ENCODE measurements at regions not wholly inside any gene's neighbourhood (a gene's known extent, or its start where the extent isn't known, plus 50 kb on each side); places are given as distances from the start of the nearest gene placed in this dataset.

- Histone ChIP-seq H3K27ac (ENCODE audit: control insufficient read depth, insufficient read depth) (no peak overlapping the region), H2AFZ (ENCODE audit: control insufficient read depth, low read depth, low read length) (no peak overlapping the region), H3K4me2 (ENCODE audit: control insufficient read depth, insufficient read depth) (no peak overlapping the region), H3K4me1 (ENCODE audit: control insufficient read depth, insufficient read depth, low read length) (peaks cover 7% of the 10 kb centered on the region), H3K9me3 (replicated peaks; ENCODE audit: control insufficient read depth, insufficient read depth, low read length) (no peaks in the 10 kb centered on the region), H3K79me2 (ENCODE audit: control insufficient read depth, insufficient read depth, low read length) (no peaks in the 10 kb centered on the region), H3K36me3 (ENCODE audit: control insufficient read depth in 2 of 2, insufficient read depth in 2 of 2, low read length in 1 of 2) (no peaks in the 10 kb centered on the region), H3K4me3 (no peak overlapping the region), H3K27me3 (replicated peaks in 1 of 2; ENCODE audit: control insufficient read depth in 2 of 2, insufficient read depth in 2 of 2, low read length in 1 of 2) (no peaks in the 10 kb centered on the region), H3K9ac (ENCODE audit: control insufficient read depth, insufficient read depth, low read length) (no peak overlapping the region), H4K20me1 (ENCODE audit: control insufficient read depth, insufficient read depth) (no peaks in the 10 kb centered on the region)
- intact Hi-C loops (cut with micrococcal nuclease; ENCODE audit: unreplicated experiment), result loop anchor here (2.0 kb wide), 1 partner anchor 20 kb away; no protein-coding TSS in a partner anchor
- TF ChIP-seq ZBTB11 (CRISPR knock-in tag; IDR thresholded peaks at IDR 0.05), result no peak
- TF ChIP-seq EZH2 (IDR thresholded peaks at IDR 0.05; ENCODE audit: borderline replicate concordance, control insufficient read depth, low read depth, low read length), result no peak
- no peak for TF ChIP-seq RAD51 (IDR thresholded peaks at IDR 0.05)
- no peak for TF ChIP-seq E2F4 (IDR thresholded peaks at IDR 0.05; ENCODE audit: low read depth, low read length)
- TF ChIP-seq IKZF1 (conservative IDR thresholded peaks at IDR 0.05), result no peak
- no peak for TF ChIP-seq ZNF622 (IDR thresholded peaks at IDR 0.05)
- TF ChIP-seq ATF2 (IDR thresholded peaks at IDR 0.05; ENCODE audit: low read length), result no peak
- TF ChIP-seq MEF2B (IDR thresholded peaks at IDR 0.05; ENCODE audit: partially characterized antibody, poor library complexity, severe bottlenecking), result no peak
- no peak for TF ChIP-seq NBN (IDR thresholded peaks at IDR 0.05)
- TF ChIP-seq E4F1 (IDR thresholded peaks at IDR 0.05; ENCODE audit: borderline replicate concordance, partially characterized antibody), result no peak
- no peak for TF ChIP-seq POU2F2 (IDR thresholded peaks at IDR 0.05; ENCODE audit: borderline replicate concordance, low read depth, low read length)
- in situ Hi-C loops (cut with MboI), result no loop called here
- no TSS peak for BruUV-seq (replicated peaks)
- FAIRE-seq (no peak), DNase-seq (ENCODE audit: low read depth, low spot score) (no peak), ATAC-seq (no peak)
- RAD21 ChIA-PET (ENCODE audit: unreplicated experiment), result interaction anchor here (0.8 to 2.0 kb wide), 2 partner anchors 10 to 38 kb away, joined by 5 to 9 read pairs; no protein-coding TSS in a partner anchor
- SMC1A ChIA-PET (ENCODE audit: uncharacterized antibody, unreplicated experiment), result interaction anchor here (0.7 to 2.2 kb wide), 6 partner anchors 10 to 48 kb away, joined by 3 to 7 read pairs (median 4); no protein-coding TSS in a partner anchor
- WGBS (ENCODE audit: insufficient coverage, insufficient replicate concordance, low lambda C conversion rate, missing lambda C conversion rate), result 78% methylated on average over 6 of the region's 6 CpGs
- CTCF ChIA-PET, result interaction anchor here (0.9 to 1.1 kb wide), 5 partner anchors 10 to 103 kb away, joined by 3 to 5 read pairs (median 3); no protein-coding TSS in a partner anchor
- POLR2A ChIA-PET, result interaction anchor here (1.6 to 2.2 kb wide), 2 partner anchors 10 to 23 kb away, joined by 6 to 8 read pairs; no protein-coding TSS in a partner anchor
Observed at GRCh38 chr11:109994907-109995306, 98.3 kb upstream of the ZC3H12C start.
